ENCODE measurements at regions not wholly inside any gene's neighbourhood (a gene's known extent, or its start where the extent isn't known, plus 50 kb on each side); places are given as distances from the start of the nearest gene placed in this dataset.

DNA sequence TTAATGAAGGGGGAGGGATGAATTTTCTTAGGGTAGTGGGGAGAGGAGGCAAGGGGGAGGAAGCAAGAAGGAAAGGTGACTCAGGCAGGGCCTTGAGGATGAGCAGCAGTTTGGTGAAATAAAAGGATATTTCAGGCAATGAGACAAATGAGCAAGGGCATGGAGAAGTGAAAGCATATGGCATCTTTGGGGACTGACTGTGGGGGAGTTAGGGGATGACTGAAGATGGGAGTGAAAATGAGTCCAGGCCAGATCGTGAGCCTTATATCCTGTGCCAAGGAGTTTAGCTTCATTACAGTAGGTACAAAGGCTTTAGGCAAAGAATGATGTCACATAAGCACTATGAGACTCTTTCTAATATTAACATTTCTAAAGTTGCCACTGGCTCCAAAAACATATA is 51.9 kb downstream of the ILRUN start:
- POLR2A ChIA-PET (ENCODE audit: unreplicated experiment), result no interaction called here

More for the DNA sequence above, 51.9 kb downstream of the ILRUN start:
- dilution Hi-C loops (cut with HindIII; ENCODE audit: low sequenced_read_pairs, unreplicated experiment) (no loop called here), intact Hi-C loops (cut with micrococcal nuclease) (no loop called here), in situ Hi-C loops (cut with MboI; ENCODE audit: low sequenced_read_pairs) (no loop called here)
- no peak for TF ChIP-seq POLR2A (IDR thresholded peaks at IDR 0.05; ENCODE audit: low read depth, low read length)
- no peak for TF ChIP-seq BHLHE40 (IDR thresholded peaks at IDR 0.05; ENCODE audit: low read depth, low read length)
- no peak for TF ChIP-seq CEBPB (IDR thresholded peaks at IDR 0.05; ENCODE audit: low read depth, low read length)
- no peak for TF ChIP-seq RAD21 (IDR thresholded peaks at IDR 0.05; ENCODE audit: low read length)
- no peak for TF ChIP-seq MAZ (IDR thresholded peaks at IDR 0.05; ENCODE audit: borderline replicate concordance, low read depth, low read length)
- no peak for TF ChIP-seq NFE2L2 (IDR thresholded peaks at IDR 0.05; ENCODE audit: low read depth, low read length)
- no peak for TF ChIP-seq FOS (IDR thresholded peaks at IDR 0.05; ENCODE audit: low read depth, low read length)
- TF ChIP-seq SMC3 (IDR thresholded peaks at IDR 0.05; ENCODE audit: low read depth, low read length), result no peak
- no peak for TF ChIP-seq CHD1 (IDR thresholded peaks at IDR 0.05; ENCODE audit: low read depth, low read length)
- TF ChIP-seq CTCF (conservative IDR thresholded peaks at IDR 0.05; ENCODE audit: low read depth, low read length), result no peak
- no peak for TF ChIP-seq MXI1 (IDR thresholded peaks at IDR 0.05; ENCODE audit: borderline replicate concordance, low read depth, low read length)
- no peak for TF ChIP-seq RCOR1 (IDR thresholded peaks at IDR 0.05; ENCODE audit: insufficient replicate concordance, low read length)
- TF ChIP-seq MAFK (IDR thresholded peaks at IDR 0.05; ENCODE audit: low read depth, low read length), result no peak
- no peak for TF ChIP-seq RFX5 (IDR thresholded peaks at IDR 0.05; ENCODE audit: low read depth, low read length)
- no peak for TF ChIP-seq USF2 (IDR thresholded peaks at IDR 0.05; ENCODE audit: low read depth, low read length)
- TF ChIP-seq ELK1 (IDR thresholded peaks at IDR 0.05; ENCODE audit: borderline replicate concordance, low read depth, low read length), result no peak
- Histone ChIP-seq H3K27ac (ENCODE audit: insufficient read depth, low read length) (no peak overlapping the region), H2AK5ac (ENCODE audit: low read depth, low read length) (no peak overlapping the region), H3K9me1 (ENCODE audit: insufficient read depth, low read length) (peaks cover 9% of the 10 kb centered on the region; the same call in 1 of the 2 replicates), H2BK120ac (ENCODE audit: low read depth, low read length) (no peak overlapping the region), H2BK20ac (ENCODE audit: low read depth, low read length) (no peak overlapping the region), H3K9me3 (ENCODE audit: control insufficient read depth, insufficient read depth, low read length) (no peaks in the 10 kb centered on the region), H4K5ac (ENCODE audit: low read depth, low read length) (no peak overlapping the region), H3K4ac (ENCODE audit: low read depth, low read length) (no peak overlapping the region), H2AFZ (replicated peaks; ENCODE audit: low read length, poor library complexity) (no peak overlapping the region), H2BK15ac (ENCODE audit: low read depth, low read length) (no peak overlapping the region), H2BK5ac (ENCODE audit: low read depth, low read length, poor library complexity, severe bottlenecking) (no peak overlapping the region), H3K18ac (ENCODE audit: low read depth, low read length) (no peak overlapping the region), H4K8ac (ENCODE audit: low read depth in 2 of 2, low read length in 2 of 2) (no peak overlapping the region), H3K9ac (ENCODE audit: low read depth, low read length) (no peak overlapping the region), H3K14ac (replicated peaks; ENCODE audit: low read depth, low read length) (no peak overlapping the region), H3K4me3 (ENCODE audit: insufficient read depth, low read depth, low read length) (no peak overlapping the region), H3K23ac (ENCODE audit: low read depth, low read length) (no peak overlapping the region), H3K4me2 (ENCODE audit: low read depth, low read length) (no peak overlapping the region), H3K79me1 (ENCODE audit: low read depth in 1 of 2, low read length in 2 of 2) (peaks cover 42 to 64% of the 10 kb centered on the region in 2 experiments), H3K36me3 (ENCODE audit: control insufficient read depth, insufficient read depth, low read length) (peaks cover 11% of the 10 kb centered on the region), H3K4me1 (ENCODE audit: control insufficient read depth, insufficient read depth, low read length) (peaks cover 2% of the 10 kb centered on the region; the same call in 1 of the 2 replicates), H3K27me3 (ENCODE audit: control insufficient read depth, insufficient read depth, low read length) (no peaks in the 10 kb centered on the region), H2AK9ac (replicated peaks; ENCODE audit: low read depth, low read length, poor library complexity) (no peak overlapping the region), H4K20me1 (ENCODE audit: insufficient read depth, low read length) (peaks cover 8% of the 10 kb centered on the region; the same call in 1 of the 2 replicates), H4K91ac (ENCODE audit: insufficient read depth, low read depth, low read length) (no peak overlapping the region), H3K56ac (ENCODE audit: extremely low read depth, insufficient read depth, low read length) (no peak overlapping the region)
- no TSS peak for BruUV-seq (replicated peaks)
- no peak for DNase-seq
- ATAC-seq (ENCODE audit: low read depth), result no peak
- no CpG with 5 or more reads among the region's 1 CpG for WGBS, 2 experiments (ENCODE audit: extremely low coverage in 2 of 2, insufficient read length in 1 of 2)
- CTCF ChIA-PET, result no interaction called here
